Calu3 (cell line): ENCODE measurements at regions not wholly inside any gene's neighbourhood (a gene's known extent, or its start where the extent isn't known, plus 50 kb on each side); places are given as distances from the start of the nearest gene placed in this dataset.
A peak's percentile ranks its signal among the peaks of the same experiment; 100 is the strongest.
"Not testable (repeated sequence)": the region's sequence is repeated elsewhere in the genome, so short reads cannot be mapped to it uniquely, and the experiment has no call there.

Experiments used
- BruUV-seq: library from RNA; stranded (reverse); fragments of 400-500 nt; replicated peaks from 2 replicates; lab custom pipeline; 2021; lab: Mats Ljungman, UMichigan
- CTCF ChIA-PET: fragments of 300-600 bp; sonication (Branson Sonifier 250); formaldehyde crosslinking; loops from one replicate; lab custom pipeline; 2022; ENCODE audit warnings: antibody characterized with exemption; lab: Charles Lee
- DNase-seq: peaks from one replicate; pipeline ENCODE4 v3.0.0; 2022
- H3K27ac Mint-ChIP-seq: one replicate; pipeline ENCODE4 v1.8.0; 2022; ENCODE audit warnings: mixed read lengths; ENCODE audit not compliant: unreplicated experiment
- H3K27me3 Mint-ChIP-seq: one replicate; pipeline ENCODE4 v1.8.0; 2022; ENCODE audit warnings: mixed read lengths; ENCODE audit not compliant: unreplicated experiment
- H3K36me3 Mint-ChIP-seq: one replicate; pipeline ENCODE4 v1.8.0; 2022; ENCODE audit warnings: mild to moderate bottlenecking, moderate library complexity, mixed read lengths; ENCODE audit not compliant: insufficient read depth, unreplicated experiment
- H3K4me1 Mint-ChIP-seq: one replicate; pipeline ENCODE4 v1.8.0; 2022; ENCODE audit warnings: mild to moderate bottlenecking, low read depth, mixed read lengths; ENCODE audit not compliant: unreplicated experiment
- H3K4me3 Mint-ChIP-seq: one replicate; pipeline ENCODE4 v1.8.0; 2022; ENCODE audit warnings: mild to moderate bottlenecking, low read depth, moderate library complexity, mixed read lengths; ENCODE audit not compliant: unreplicated experiment
- H3K9me3 Mint-ChIP-seq: one replicate; pipeline ENCODE4 v1.8.0; 2022; ENCODE audit warnings: low read depth, mixed read lengths; ENCODE audit not compliant: unreplicated experiment
- CTCF ChIP-seq: fragments of 200-600 bp; IDR thresholded peaks from one replicate; pipeline ENCODE4 v1.8.0; 2022; ENCODE audit warnings: antibody characterized with exemption; ENCODE audit not compliant: unreplicated experiment
- intact Hi-C: fragments of 100-400 bp; cut with micrococcal nuclease; formaldehyde crosslinking; loops from one replicate; pipeline ENCODE4 v1.10.0; 2022; ENCODE audit not compliant: unreplicated experiment

- H3K36me3 Mint-ChIP-seq: no peaks in the 10 kb centered on the region
- CTCF ChIA-PET: no interaction called here
- no peak overlapping the region for H3K4me3 Mint-ChIP-seq
- intact Hi-C loops: loop anchor here (5.0 to 10.0 kb wide), 4 partner anchors 101 to 397 kb away; partner anchors contain the start of genes CAB39, SP110 and SP140L
- H3K27ac Mint-ChIP-seq: no peak overlapping the region
- DNase-seq: no peak
- peaks cover 9% of the 10 kb centered on the region for H3K4me1 Mint-ChIP-seq
- H3K9me3 Mint-ChIP-seq: no peaks in the 10 kb centered on the region
- H3K27me3 Mint-ChIP-seq: no peaks in the 10 kb centered on the region
- no TSS peak for BruUV-seq
- TF ChIP-seq CTCF: no peak
Observed at GRCh38 chr2:230614040-230614439, 98.6 kb upstream of the CAB39 start.

GRCh38 chr2:230614913-230615332 is 97.7 kb upstream of the CAB39 start:
- H3K27me3 Mint-ChIP-seq: no peaks in the 10 kb centered on the region
- CTCF ChIA-PET: no interaction called here
- no peak for TF ChIP-seq CTCF
- no TSS peak for BruUV-seq
- intact Hi-C loops: loop anchor here (5.0 to 10.0 kb wide), 6 partner anchors 77 to 398 kb away; partner anchors contain the start of genes CAB39, SP110 and SP140L
- DNase-seq: no peak
- no peak overlapping the region for H3K27ac Mint-ChIP-seq
- H3K4me3 Mint-ChIP-seq: no peak overlapping the region
- no peaks in the 10 kb centered on the region for H3K36me3 Mint-ChIP-seq
- peaks cover 9% of the 10 kb centered on the region for H3K4me1 Mint-ChIP-seq
- H3K9me3 Mint-ChIP-seq: no peaks in the 10 kb centered on the region

- not testable (repeated sequence) for H3K4me3 Mint-ChIP-seq, H3K9me3 Mint-ChIP-seq, H3K27me3 Mint-ChIP-seq, BruUV-seq, H3K36me3 Mint-ChIP-seq, H3K4me1 Mint-ChIP-seq
- DNase-seq: peak; percentile 58
- peak overlapping the region; percentile 61 for H3K27ac Mint-ChIP-seq
- intact Hi-C loops: loop anchor here (2.0 to 10.0 kb wide), 5 partner anchors 75 to 292 kb away; partner anchors contain the start of genes CAB39 and SP140L
- CTCF ChIA-PET: interaction anchor here (0.8 to 1.0 kb wide), 2 partner anchors 67 to 145 kb away, joined by 3 read pairs; no protein-coding TSS in a partner anchor
Observed at GRCh38 chr2:230617256-230617706, 95.4 kb upstream of the CAB39 start.

- Mint-ChIP-seq H3K36me3 (no peaks in the 10 kb centered on the region), H3K4me1 (no peaks in the 10 kb centered on the region), H3K27ac (no peak overlapping the region), H3K9me3 (no peaks in the 10 kb centered on the region), H3K27me3 (no peaks in the 10 kb centered on the region), H3K4me3 (no peak overlapping the region)
- CTCF ChIA-PET: no interaction called here
- intact Hi-C loops: loop anchor here (5.0 to 10.0 kb wide), 4 partner anchors 73 to 295 kb away; partner anchors contain the start of genes CAB39 and SP140L
- no peak for DNase-seq
- no peak for TF ChIP-seq CTCF
- BruUV-seq: no TSS peak
Observed at GRCh38 chr2:230619491-230619890, 93.2 kb upstream of the CAB39 start.

GRCh38 chr2:230625220-230625619 is 87.4 kb upstream of the CAB39 start:
- Mint-ChIP-seq H3K27me3 (peaks cover 15% of the 10 kb centered on the region), H3K4me1 (peaks cover 17% of the 10 kb centered on the region)
- CTCF ChIA-PET, intact Hi-C loops, BruUV-seq, H3K36me3 Mint-ChIP-seq, DNase-seq, H3K9me3 Mint-ChIP-seq, H3K4me3 Mint-ChIP-seq, H3K27ac Mint-ChIP-seq: not testable (repeated sequence)

GRCh38 chr2:230627091-230627490 is 85.6 kb upstream of the CAB39 start:
- H3K4me1 Mint-ChIP-seq: peaks cover 17% of the 10 kb centered on the region
- H3K27me3 Mint-ChIP-seq: peaks cover 15% of the 10 kb centered on the region
- BruUV-seq, intact Hi-C loops, H3K9me3 Mint-ChIP-seq, DNase-seq, H3K27ac Mint-ChIP-seq, CTCF ChIA-PET, H3K4me3 Mint-ChIP-seq, H3K36me3 Mint-ChIP-seq: not testable (repeated sequence)
